WTC11 (cell line): ENCODE measurements at regions not wholly inside any gene's neighbourhood (a gene's known extent, or its start where the extent isn't known, plus 50 kb on each side); places are given as distances from the start of the nearest gene placed in this dataset.

Experiments used
- ATAC-seq: fragments of 200-7000 bp; cut with Tn5 transposase; 2 replicates; pipeline ENCODE4 v1.10.0; 2021; ENCODE audit warnings: mild to moderate bottlenecking, moderate library complexity
- CTCF ChIA-PET: fragments of 300-600 bp; sonication (Branson Sonifier 250); formaldehyde crosslinking; loops from one replicate; lab custom pipeline; 2021; ENCODE audit warnings: antibody characterized with exemption; lab: Charles Lee
- POLR2A ChIA-PET: fragments of 350-600 bp; sonication (Branson Sonifier 250); formaldehyde crosslinking; loops from one replicate; lab custom pipeline; 2021; ENCODE audit warnings: antibody characterized with exemption; lab: Charles Lee
- DNase-seq: peaks from one replicate; pipeline ENCODE4 v3.0.0; 2021; ENCODE audit warnings: low spot score
- H3K27ac Mint-ChIP-seq: 2 replicates; pipeline ENCODE4 v1.8.0; 2021; ENCODE audit warnings: mixed read lengths
- H3K27me3 Mint-ChIP-seq: 2 replicates; pipeline ENCODE4 v1.8.0; 2021; ENCODE audit warnings: low read depth, mild to moderate bottlenecking, moderate library complexity, mixed read lengths
- H3K36me3 Mint-ChIP-seq: 2 replicates; pipeline ENCODE4 v1.8.0; 2021; ENCODE audit warnings: mixed read lengths
- H3K4me1 Mint-ChIP-seq: 2 replicates; pipeline ENCODE4 v1.8.0; 2022; ENCODE audit warnings: mixed read lengths
- H3K4me3 Mint-ChIP-seq: 2 replicates; pipeline ENCODE4 v1.8.0; 2021; ENCODE audit warnings: mild to moderate bottlenecking, moderate library complexity, mixed read lengths
- H3K9me3 Mint-ChIP-seq: 2 replicates; pipeline ENCODE4 v1.8.0; 2021; ENCODE audit warnings: mixed read lengths
- FOXJ3 ChIP-seq: sonication (generic); formaldehyde crosslinking; IDR thresholded peaks from 2 replicates; pipeline ENCODE4 v1.9.0; 2021; ENCODE audit warnings: missing genetic modification reagents, mild to moderate bottlenecking, borderline replicate concordance
- FOXK1 ChIP-seq: sonication (generic); formaldehyde crosslinking; IDR thresholded peaks from 2 replicates; pipeline ENCODE4 v1.8.0; 2022; ENCODE audit warnings: mild to moderate bottlenecking, moderate library complexity, missing genetic modification reagents
- GRHL2 ChIP-seq: fragments of 250-450 bp; sonication (Bioruptor Pico); IDR thresholded peaks from 2 replicates; pipeline ENCODE4 v1.8.0; 2022; ENCODE audit warnings: mild to moderate bottlenecking, moderate library complexity; ENCODE audit not compliant: insufficient replicate concordance, severe bottlenecking
- JAZF1 ChIP-seq: fragments of 250-450 bp; sonication (Bioruptor Pico); IDR thresholded peaks from 2 replicates; pipeline ENCODE4 v1.9.0; 2021; ENCODE audit warnings: moderate library complexity, mild to moderate bottlenecking, inconsistent platforms
- KAT7 ChIP-seq: sonication (generic); formaldehyde crosslinking; IDR thresholded peaks from 2 replicates; pipeline ENCODE4 v1.8.1; 2023; ENCODE audit warnings: missing genetic modification reagents, mild to moderate bottlenecking, borderline replicate concordance
- NR1H2 ChIP-seq: sonication (generic); formaldehyde crosslinking; IDR thresholded peaks from 2 replicates; pipeline ENCODE4 v1.9.0; 2021; ENCODE audit warnings: mild to moderate bottlenecking, moderate library complexity, missing genetic modification reagents
- NR2C2 ChIP-seq: sonication (generic); formaldehyde crosslinking; IDR thresholded peaks from 2 replicates; pipeline ENCODE4 v1.8.0; 2022; ENCODE audit warnings: mild to moderate bottlenecking, missing genetic modification reagents
- NR3C1 ChIP-seq: sonication (generic); formaldehyde crosslinking; conservative IDR thresholded peaks from 2 replicates; pipeline ENCODE4 v1.8.1; 2023; ENCODE audit warnings: low read depth, mild to moderate bottlenecking, missing genetic modification reagents
- SMAD3 ChIP-seq: sonication (generic); formaldehyde crosslinking; IDR thresholded peaks from 2 replicates; pipeline ENCODE4 v1.8.0; 2022; ENCODE audit warnings: missing genetic modification reagents, mild to moderate bottlenecking, borderline replicate concordance
- SMAD4 ChIP-seq: sonication (generic); formaldehyde crosslinking; IDR thresholded peaks from 2 replicates; pipeline ENCODE4 v1.8.0; 2022; ENCODE audit warnings: mild to moderate bottlenecking, missing genetic modification reagents
- ZNF396 ChIP-seq: fragments of 250-450 bp; sonication (Bioruptor Pico); IDR thresholded peaks from 2 replicates; pipeline ENCODE4 v1.8.0; 2021; ENCODE audit warnings: mild to moderate bottlenecking, moderate library complexity, borderline replicate concordance
- TF ChIP-seq, protein P1 (sequence below): sonication (generic); formaldehyde crosslinking; IDR thresholded peaks from 2 replicates; pipeline ENCODE4 v1.8.0; 2022; ENCODE audit warnings: mild to moderate bottlenecking, missing genetic modification reagents
- TF ChIP-seq, protein P2 (sequence below): sonication (generic); formaldehyde crosslinking; IDR thresholded peaks from 2 replicates; pipeline ENCODE4 v1.8.1; 2022; ENCODE audit warnings: low read depth, mild to moderate bottlenecking, moderate library complexity, missing genetic modification reagents, borderline replicate concordance
- TF ChIP-seq, protein P3 (sequence below): sonication (generic); formaldehyde crosslinking; IDR thresholded peaks from 2 replicates; pipeline ENCODE4 v1.8.1; 2023; ENCODE audit warnings: mild to moderate bottlenecking, missing genetic modification reagents
- TF ChIP-seq, protein P4 (sequence below): sonication (generic); formaldehyde crosslinking; IDR thresholded peaks from 2 replicates; pipeline ENCODE4 v1.8.1; 2023; ENCODE audit warnings: mild to moderate bottlenecking, moderate library complexity, missing genetic modification reagents
- TF ChIP-seq, protein P5 (sequence below): sonication (generic); formaldehyde crosslinking; conservative IDR thresholded peaks from 2 replicates; pipeline ENCODE4 v1.8.1; 2022; ENCODE audit warnings: mild to moderate bottlenecking, missing genetic modification reagents
- TF ChIP-seq, protein P6 (sequence below): sonication (generic); formaldehyde crosslinking; conservative IDR thresholded peaks from 2 replicates; pipeline ENCODE4 v1.8.1; 2023; ENCODE audit warnings: mild to moderate bottlenecking, low read depth, missing genetic modification reagents, moderate library complexity
- TF ChIP-seq, protein P7 (sequence below): sonication (generic); formaldehyde crosslinking; IDR thresholded peaks from 2 replicates; pipeline ENCODE4 v1.8.1; 2022; ENCODE audit warnings: missing genetic modification reagents, borderline replicate concordance

DNA sequence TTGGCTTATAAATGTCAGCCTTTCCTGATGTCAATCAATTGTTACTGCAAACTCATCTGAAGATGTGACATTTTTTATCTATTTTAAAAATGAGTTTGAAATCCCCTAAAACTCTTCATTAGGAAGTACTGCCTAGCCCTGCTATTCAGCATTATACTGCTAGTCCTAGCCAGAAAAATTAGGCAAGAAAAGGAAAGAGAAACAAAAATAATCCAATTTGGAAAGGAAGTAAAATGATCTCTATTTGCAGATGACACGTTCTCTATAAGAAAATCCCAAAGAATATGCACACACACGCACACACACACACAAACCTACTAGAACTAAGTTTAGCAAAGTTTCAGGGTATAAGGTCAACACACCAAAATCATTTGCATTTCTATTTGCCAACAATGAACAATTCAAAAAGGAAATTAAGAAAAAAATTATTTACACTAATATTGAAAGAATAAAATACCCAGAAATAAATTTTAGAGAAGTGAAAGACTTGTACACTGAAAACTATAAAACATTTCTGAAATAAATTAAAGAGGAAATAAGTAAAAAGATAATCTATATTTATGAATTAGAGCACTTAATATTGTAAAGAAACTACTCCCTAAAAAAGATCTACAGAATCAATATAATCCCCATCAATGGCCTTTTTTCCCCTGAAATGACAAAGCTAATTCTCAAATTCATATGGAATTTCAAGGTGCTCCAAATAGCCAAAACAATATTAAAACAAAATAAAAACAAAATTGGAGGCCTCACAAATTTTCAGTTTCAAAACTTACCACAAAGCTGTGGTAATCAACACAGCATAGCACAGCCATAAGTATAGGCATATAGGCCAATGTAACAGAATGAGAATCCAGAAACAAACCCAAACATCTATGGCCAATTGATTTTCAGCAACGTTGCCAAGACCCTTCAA lies 433.7 kb upstream of the TRIB2 start:
- DNase-seq (no peak), ATAC-seq (no peak)
- no peaks in the 10 kb centered on the region for H3K27me3 Mint-ChIP-seq
- peaks cover 20% of the 10 kb centered on the region for H3K4me1 Mint-ChIP-seq
- peaks cover 20% of the 10 kb centered on the region for H3K36me3 Mint-ChIP-seq
- POLR2A ChIA-PET: no interaction called here
- H3K4me3 Mint-ChIP-seq: no peak overlapping the region
- no peak for TF ChIP-seq FOXJ3
- no peak for TF ChIP-seq GRHL2 (CRISPR knock-in tag)
- TF ChIP-seq KAT7 (CRISPR knock-in tag): no peak
- no peak for TF ChIP-seq SMAD3
- TF ChIP-seq, protein P1, sequence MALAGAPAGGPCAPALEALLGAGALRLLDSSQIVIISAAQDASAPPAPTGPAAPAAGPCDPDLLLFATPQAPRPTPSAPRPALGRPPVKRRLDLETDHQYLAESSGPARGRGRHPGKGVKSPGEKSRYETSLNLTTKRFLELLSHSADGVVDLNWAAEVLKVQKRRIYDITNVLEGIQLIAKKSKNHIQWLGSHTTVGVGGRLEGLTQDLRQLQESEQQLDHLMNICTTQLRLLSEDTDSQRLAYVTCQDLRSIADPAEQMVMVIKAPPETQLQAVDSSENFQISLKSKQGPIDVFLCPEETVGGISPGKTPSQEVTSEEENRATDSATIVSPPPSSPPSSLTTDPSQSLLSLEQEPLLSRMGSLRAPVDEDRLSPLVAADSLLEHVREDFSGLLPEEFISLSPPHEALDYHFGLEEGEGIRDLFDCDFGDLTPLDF (CRISPR knock-in tag): no peak
- no peak for TF ChIP-seq NR1H2 (CRISPR knock-in tag)
- TF ChIP-seq, protein P2, sequence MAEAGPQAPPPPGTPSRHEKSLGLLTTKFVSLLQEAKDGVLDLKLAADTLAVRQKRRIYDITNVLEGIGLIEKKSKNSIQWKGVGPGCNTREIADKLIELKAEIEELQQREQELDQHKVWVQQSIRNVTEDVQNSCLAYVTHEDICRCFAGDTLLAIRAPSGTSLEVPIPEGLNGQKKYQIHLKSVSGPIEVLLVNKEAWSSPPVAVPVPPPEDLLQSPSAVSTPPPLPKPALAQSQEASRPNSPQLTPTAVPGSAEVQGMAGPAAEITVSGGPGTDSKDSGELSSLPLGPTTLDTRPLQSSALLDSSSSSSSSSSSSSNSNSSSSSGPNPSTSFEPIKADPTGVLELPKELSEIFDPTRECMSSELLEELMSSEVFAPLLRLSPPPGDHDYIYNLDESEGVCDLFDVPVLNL: no peak
- no peak for TF ChIP-seq JAZF1
- TF ChIP-seq, protein P3, sequence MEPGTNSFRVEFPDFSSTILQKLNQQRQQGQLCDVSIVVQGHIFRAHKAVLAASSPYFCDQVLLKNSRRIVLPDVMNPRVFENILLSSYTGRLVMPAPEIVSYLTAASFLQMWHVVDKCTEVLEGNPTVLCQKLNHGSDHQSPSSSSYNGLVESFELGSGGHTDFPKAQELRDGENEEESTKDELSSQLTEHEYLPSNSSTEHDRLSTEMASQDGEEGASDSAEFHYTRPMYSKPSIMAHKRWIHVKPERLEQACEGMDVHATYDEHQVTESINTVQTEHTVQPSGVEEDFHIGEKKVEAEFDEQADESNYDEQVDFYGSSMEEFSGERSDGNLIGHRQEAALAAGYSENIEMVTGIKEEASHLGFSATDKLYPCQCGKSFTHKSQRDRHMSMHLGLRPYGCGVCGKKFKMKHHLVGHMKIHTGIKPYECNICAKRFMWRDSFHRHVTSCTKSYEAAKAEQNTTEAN (CRISPR knock-in tag): no peak
- no peak for TF ChIP-seq NR3C1 (CRISPR knock-in tag)
- TF ChIP-seq ZNF396 (CRISPR knock-in tag): no peak
- no peak for TF ChIP-seq FOXK1 (CRISPR knock-in tag)
- TF ChIP-seq, protein P4, sequence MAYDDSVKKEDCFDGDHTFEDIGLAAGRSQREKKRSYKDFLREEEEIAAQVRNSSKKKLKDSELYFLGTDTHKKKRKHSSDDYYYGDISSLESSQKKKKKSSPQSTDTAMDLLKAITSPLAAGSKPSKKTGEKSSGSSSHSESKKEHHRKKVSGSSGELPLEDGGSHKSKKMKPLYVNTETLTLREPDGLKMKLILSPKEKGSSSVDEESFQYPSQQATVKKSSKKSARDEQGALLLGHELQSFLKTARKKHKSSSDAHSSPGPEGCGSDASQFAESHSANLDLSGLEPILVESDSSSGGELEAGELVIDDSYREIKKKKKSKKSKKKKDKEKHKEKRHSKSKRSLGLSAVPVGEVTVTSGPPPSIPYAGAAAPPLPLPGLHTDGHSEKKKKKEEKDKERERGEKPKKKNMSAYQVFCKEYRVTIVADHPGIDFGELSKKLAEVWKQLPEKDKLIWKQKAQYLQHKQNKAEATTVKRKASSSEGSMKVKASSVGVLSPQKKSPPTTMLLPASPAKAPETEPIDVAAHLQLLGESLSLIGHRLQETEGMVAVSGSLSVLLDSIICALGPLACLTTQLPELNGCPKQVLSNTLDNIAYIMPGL (CRISPR knock-in tag): no peak
- TF ChIP-seq NR2C2 (CRISPR knock-in tag): no peak
- TF ChIP-seq, protein P5, sequence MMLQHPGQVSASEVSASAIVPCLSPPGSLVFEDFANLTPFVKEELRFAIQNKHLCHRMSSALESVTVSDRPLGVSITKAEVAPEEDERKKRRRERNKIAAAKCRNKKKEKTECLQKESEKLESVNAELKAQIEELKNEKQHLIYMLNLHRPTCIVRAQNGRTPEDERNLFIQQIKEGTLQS (CRISPR knock-in tag): no peak
- TF ChIP-seq, protein P6, sequence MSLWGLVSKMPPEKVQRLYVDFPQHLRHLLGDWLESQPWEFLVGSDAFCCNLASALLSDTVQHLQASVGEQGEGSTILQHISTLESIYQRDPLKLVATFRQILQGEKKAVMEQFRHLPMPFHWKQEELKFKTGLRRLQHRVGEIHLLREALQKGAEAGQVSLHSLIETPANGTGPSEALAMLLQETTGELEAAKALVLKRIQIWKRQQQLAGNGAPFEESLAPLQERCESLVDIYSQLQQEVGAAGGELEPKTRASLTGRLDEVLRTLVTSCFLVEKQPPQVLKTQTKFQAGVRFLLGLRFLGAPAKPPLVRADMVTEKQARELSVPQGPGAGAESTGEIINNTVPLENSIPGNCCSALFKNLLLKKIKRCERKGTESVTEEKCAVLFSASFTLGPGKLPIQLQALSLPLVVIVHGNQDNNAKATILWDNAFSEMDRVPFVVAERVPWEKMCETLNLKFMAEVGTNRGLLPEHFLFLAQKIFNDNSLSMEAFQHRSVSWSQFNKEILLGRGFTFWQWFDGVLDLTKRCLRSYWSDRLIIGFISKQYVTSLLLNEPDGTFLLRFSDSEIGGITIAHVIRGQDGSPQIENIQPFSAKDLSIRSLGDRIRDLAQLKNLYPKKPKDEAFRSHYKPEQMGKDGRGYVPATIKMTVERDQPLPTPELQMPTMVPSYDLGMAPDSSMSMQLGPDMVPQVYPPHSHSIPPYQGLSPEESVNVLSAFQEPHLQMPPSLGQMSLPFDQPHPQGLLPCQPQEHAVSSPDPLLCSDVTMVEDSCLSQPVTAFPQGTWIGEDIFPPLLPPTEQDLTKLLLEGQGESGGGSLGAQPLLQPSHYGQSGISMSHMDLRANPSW (CRISPR knock-in tag): no peak
- TF ChIP-seq, protein P7, sequence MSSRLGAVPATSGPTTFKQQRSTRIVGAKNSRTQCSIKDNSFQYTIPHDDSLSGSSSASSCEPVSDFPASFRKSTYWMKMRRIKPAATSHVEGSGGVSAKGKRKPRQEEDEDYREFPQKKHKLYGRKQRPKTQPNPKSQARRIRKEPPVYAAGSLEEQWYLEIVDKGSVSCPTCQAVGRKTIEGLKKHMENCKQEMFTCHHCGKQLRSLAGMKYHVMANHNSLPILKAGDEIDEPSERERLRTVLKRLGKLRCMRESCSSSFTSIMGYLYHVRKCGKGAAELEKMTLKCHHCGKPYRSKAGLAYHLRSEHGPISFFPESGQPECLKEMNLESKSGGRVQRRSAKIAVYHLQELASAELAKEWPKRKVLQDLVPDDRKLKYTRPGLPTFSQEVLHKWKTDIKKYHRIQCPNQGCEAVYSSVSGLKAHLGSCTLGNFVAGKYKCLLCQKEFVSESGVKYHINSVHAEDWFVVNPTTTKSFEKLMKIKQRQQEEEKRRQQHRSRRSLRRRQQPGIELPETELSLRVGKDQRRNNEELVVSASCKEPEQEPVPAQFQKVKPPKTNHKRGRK: no peak
- TF ChIP-seq SMAD4: no peak
- CTCF ChIA-PET: no interaction called here
- H3K9me3 Mint-ChIP-seq: peaks cover 24% of the 10 kb centered on the region
- H3K27ac Mint-ChIP-seq: no peak overlapping the region
